GOT3 (cell line): ENCODE measurements at regions not wholly inside any gene's neighbourhood (a gene's known extent, or its start where the extent isn't known, plus 50 kb on each side); places are given as distances from the start of the nearest gene placed in this dataset.

Experiments used
- DNase-seq: peaks from one replicate; lab custom pipeline; 2025; ENCODE audit warnings: mixed read lengths; lab: John Stamatoyannopoulos, UW

DNA sequence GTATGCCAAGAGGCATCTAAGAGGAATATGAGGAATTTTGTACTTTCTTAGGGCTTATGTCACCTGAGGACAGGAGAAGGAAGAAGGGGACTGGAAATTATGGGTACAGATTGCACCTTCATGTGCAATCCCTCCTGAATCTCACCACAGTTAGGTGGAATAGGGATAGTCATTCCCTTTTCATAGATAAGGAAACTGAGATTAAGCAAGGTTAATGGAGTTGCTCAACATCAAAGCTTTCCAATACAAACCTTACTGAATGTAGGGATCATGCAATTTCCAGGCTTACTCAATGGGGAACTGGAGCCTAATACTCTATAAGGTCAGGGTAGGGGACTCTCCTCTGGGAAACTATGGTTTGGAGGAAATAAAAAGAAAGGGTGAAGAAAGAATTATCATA lies 133.0 kb downstream of the C11orf87 start:
- DNase-seq: no peak

DNA sequence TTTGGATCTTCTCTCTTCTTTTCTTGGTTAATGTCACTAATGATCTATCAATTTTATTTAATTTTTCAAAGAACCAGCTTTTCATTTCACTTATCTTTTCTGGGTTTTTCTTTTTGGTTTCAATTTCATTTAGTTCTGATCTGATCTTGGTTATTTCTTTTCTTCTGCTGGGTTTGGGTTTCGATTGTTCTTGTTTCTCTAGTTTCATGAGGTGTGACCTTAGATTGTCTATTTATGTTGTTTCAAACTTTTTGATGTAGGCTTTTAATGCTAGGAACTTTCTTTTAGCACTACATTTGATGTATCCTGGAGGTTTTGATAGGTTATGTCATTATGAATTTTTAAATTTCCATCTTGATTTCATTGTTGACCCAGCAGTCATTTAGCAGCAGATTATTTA lies 142.3 kb downstream of the C11orf87 start:
- no peak for DNase-seq

GRCh38 chr11:109582470-109582869 lies 160.5 kb downstream of the C11orf87 start:
- DNase-seq: no peak

- DNase-seq: no peak
Measured at GRCh38 chr11:109584001-109584972, 162.3 kb downstream of the C11orf87 start.

DNA sequence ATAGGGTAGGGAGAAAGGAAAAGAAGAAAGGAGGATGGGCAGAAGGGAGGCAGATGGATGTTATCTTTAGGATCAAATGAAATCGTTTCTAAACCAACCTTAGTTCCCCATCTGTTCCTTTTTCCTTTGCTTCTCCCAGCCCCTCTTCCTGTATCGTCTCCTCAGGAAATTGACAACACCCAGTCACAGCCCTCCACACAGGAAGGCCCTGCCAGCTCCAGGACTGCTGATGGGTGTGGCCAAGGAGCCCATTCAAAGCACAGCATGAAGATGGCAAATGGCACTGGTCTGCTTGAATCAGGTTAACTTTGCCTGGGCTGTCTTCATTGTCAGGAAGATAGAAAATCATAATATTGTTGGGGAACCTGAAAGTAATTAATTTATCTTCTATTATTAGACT lies 164.8 kb downstream of the C11orf87 start:
- DNase-seq: no peak

DNA sequence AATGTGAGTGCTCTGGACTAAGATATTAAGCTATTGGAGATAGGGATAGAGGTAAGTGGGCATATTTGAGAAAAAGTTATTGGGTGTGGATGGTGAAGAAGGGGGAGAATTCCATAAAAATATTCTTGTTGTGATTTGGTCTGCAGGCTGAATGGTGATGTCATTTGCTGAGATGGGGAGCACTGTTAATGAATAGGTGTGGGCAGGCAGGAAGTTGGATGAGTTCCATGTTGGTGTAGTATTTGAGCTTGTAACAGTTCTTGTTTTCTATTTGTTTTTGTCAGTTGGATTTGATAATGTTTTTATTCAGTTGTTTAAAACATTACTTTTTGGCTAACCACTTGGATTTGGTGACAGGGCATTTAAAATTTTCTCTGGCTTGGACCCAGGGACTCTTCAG lies 168.8 kb downstream of the C11orf87 start:
- no peak for DNase-seq

DNA sequence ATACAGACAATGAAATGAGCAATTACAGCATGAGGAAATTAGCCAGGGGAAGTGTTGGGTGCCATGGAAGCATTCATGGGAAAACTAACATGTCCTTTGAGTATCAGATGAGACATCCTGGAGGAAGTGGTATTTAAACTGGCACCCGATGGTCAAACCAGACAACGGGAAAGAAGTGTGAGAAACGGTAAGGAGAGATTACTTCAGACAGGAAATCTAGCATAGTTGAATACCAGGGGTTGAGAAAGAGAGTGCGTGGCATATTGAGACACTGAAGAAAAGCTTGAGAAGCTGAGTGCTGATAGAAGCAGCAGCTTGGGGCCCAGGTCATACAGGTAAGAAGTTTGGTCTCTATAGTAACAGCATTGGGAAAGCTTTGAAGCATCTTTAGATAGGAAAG lies 175.3 kb downstream of the C11orf87 start:
- DNase-seq: no peak

DNA sequence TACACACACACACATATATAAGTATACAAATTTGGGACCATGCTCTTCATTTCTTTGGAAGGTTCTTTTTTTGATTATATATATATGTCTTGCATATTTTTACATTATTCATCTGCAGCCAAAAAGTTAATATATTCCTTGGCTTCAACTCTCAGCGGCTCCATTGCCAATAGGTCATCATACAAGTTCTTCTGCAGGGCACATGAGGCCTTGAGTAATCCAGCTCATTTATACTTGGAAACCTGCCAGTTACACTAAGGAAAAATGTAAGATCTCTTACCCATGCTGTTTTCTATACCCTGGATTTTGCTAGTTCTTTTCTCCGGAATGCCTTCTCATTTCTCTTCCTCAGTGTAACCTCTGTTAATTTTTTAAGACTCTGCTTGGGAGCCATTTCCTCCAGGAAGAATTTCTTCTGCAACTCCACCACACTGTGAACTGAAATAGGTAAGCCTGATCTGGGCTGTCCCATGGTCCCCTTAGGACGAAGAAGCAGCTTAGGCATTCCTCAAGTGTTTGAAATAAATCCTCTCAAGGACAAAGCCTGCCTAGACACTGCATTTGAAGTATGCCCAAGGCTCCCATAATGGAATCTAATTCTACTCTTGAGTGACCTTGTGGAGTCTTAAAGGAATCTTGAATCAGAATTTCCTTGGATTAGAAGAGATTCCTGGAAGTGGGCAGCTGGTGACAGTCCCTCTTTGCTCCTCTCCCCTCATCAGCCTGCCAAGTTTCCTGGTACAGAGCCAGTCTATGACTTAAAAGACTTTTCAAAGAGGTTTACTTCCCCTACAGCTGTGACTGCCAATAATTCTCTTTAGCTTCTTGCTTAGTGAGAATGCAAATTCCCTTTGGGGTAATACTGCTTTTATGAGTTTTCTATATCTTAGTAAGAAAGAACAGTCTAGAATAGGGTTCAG lies 182.8 kb downstream of the C11orf87 start:
- DNase-seq: no peak

DNA sequence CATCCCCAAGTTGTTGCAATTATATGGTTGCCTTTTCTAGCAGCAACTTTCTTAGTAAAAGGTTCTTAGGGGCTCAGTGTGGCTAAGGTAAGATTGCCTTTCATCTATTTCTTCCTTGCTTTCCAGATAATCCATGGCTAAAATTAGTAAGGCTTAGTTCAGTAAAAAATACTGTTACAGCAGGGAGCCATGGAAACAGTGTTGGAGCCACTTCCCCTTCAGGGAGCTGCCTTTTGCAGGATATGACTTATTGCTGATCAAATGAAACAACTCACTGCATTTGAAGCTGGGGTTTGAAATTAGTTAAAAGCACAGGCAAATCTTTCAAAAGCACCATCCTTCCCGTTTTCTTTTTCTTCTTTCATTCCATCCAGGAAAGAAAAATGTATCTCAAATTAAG lies 184.3 kb downstream of the C11orf87 start:
- no peak for DNase-seq

- DNase-seq: no peak
Measured at GRCh38 chr11:109609454-109610185, 187.6 kb downstream of the C11orf87 start.

GRCh38 chr11:109612496-109612895 lies 190.5 kb downstream of the C11orf87 start:
- DNase-seq: no peak

- no peak for DNase-seq
Measured at GRCh38 chr11:109619498-109619897, 197.5 kb downstream of the C11orf87 start.

DNA sequence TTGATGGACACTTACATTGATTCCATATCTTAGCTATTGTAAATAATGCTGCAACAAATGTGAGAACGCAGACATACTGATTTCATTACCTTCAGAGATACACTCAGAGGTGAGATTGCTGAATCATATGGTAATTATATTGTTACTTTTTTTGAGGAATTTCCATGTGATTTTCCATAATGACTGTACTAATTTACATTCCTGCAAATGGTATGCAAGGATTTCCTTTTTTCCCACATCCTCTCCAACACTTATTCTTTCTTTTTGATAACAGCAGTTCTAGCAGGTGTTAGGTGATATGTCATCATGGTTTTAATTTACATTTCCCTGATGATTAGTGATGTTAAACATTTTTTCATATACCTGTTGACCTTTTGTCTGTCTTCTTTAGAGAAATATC lies 207.7 kb downstream of the C11orf87 start:
- no peak for DNase-seq

DNA sequence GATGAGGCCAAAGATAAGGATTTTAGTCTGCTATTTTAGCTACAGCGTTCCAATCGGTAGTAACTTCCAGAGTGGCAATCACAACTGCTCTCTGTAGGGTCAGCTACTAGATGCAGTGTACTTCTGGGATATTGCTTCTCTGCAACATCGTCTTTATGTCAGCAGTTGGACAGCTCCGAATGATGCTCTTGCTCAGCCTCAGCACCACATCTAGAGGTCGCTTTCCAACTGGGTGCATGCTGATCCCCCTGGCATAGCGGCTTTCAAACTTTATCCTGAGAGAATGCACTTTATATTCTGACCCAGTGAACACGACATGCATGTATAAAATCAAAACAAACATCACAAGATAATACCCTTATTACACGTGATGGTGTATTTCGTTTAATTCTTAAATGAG lies 219.6 kb downstream of the C11orf87 start:
- no peak for DNase-seq

DNA sequence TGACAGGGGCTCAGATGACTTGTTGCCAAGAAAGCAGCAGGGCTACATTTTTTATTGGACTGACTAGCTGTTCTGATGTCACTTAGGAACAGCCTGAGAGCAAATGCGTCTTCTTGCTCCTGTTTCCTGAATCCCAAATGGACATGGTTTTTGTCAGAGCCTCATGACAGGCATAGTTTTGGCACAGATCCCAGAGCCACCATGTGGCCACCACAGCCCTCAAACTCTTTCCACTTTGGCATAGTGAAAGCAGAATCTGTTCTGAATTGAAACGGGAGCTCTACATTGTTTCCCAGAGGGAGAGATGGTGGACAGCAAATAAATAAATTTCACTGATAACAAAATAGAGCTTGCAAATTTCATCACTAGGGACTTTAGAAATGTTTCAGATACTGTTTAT lies 222.2 kb downstream of the C11orf87 start:
- no peak for DNase-seq

- DNase-seq: no peak
Measured at GRCh38 chr11:109648804-109649203, 226.8 kb downstream of the C11orf87 start.

DNA sequence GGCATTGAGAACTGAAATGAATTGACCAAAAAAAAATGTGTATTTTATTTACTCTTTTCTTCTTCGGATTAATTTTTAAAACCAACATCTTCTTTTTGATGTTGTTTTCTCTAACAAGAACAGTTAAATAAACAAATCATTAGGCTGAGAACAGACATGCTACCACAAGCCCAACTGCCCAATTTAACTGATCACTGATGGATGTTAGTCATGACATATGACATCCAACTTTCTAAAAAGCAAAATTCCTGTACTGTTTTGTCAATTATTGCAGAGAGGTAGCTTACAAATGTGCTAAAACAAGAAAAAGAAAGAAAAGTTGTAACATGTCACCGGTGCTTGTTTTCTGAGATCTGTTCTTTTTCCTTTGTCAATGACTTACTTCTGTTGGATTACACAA lies 232.1 kb downstream of the C11orf87 start:
- no peak for DNase-seq

DNA sequence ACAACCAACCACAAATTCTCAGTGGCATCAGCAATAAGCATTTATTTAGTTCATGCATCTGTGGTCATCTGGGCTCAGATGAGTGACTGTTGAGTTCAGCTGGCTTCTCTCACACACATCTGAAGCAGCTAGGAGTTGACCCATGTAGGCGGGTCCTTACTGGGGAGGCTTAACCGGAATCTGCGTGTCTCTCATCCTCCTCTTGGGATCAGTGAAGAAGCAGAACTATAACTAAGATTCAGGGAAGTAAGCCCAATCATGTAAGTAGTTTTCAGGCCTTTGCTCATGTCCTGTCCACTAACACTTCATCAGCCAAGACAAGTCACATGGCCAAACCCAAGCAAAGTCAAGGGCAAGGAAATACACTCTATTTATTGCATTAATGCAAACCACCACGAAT lies 236.2 kb downstream of the C11orf87 start:
- no peak for DNase-seq

DNA sequence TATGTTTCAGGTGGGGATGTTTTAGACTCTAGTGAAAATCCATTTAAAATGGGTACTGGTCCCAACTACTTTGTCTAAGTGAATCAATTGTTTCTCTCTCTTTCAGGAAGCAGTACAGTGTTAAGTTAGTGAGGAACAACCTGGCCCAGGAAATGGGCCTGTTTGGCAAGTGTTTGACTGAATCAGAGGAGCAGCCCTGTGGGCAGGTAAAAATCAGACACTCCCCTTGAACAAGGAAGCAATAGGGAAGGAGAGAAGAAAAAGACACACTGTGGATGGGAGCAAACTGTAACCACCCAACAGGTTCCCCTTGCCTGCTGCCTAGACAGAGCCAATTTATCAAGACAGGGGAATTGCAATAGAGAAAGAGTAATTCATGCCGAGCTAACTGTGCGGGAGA lies 245.7 kb downstream of the C11orf87 start:
- no peak for DNase-seq

DNA sequence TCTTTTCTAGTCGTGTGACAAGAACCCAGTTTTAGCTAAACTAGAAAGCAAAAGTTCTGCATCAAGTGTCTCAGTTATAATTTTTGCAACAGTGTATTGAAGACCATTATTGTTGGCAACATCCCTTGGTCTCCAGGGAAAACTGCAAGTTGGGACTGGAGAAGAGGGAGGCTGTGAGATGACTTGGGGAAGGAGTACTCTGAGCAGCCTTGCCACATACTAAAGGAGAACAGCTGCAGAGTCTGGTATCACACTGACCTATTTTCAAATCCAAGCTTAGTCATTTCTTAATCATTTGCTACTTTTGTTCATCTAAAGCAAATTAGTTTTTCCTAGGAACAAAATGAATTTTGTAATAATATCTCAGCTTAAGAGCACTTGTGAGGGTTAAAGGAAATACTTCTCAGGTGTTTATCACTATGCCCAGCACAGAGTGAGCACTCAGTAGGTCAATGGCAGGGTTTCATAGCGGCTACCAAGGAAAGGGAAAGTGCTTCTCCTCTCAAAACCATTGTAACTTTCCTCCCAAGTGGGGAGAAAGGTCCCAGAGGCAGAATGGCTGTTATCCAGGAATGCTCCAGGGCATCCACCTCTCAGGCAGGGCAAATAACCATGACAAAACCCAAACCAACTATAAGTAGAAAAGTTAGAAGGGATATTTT lies 247.1 kb downstream of the C11orf87 start:
- no peak for DNase-seq

DNA sequence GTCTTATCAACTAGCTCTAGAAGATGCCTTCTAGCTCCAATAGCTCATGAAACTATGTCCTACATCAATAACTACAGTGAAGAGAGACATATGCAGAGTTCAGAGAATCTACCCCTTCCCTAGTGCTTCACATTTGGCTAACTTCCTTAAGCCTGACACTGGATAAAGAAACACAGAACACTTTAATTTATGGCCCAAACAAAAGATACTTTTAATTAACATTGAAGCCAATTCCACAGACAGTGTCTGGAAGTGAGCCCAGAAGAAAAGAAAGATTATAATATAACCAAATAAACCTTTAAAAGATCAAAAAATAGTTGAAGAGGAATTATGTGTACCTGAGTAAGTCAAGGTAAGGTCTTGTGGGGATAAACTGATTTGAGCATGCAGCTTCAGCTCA lies 255.2 kb downstream of the C11orf87 start:
- no peak for DNase-seq

DNA sequence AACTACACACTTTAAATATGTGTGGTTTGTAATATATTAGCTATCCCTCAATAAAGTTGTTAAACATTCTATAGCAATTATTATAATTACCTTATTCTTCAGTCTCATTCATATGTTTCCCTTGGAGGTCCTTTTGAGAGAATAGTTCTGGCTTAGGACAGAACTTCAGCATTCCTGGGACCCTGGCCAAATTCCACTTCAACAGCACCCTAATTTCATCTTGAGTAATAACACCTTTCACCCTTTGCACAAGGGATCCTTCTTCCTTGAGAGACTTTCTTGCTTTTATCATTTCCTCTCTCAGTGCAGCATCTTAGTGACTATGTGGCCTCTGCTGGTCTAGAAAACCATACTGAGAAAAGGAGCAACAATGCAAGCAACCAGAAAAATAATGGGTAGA lies 255.9 kb downstream of the C11orf87 start:
- no peak for DNase-seq
